ENCODE measurements at regions not wholly inside any gene's neighbourhood (a gene's known extent, or its start where the extent isn't known, plus 50 kb on each side); places are given as distances from the start of the nearest gene placed in this dataset.
"Not testable (repeated sequence)": the region's sequence is repeated elsewhere in the genome, so short reads cannot be mapped to it uniquely, and the experiment has no call there.

GRCh38 chrX:35221391-35221790, 278.8 kb downstream of the FAM47B start:
- DNase-seq; in situ Hi-C loops (cut with HindIII; ENCODE audit: low pct_ligation_motif_present, low pct_unique_long_range_greater_than_20kb, low sequenced_read_pairs): not testable (repeated sequence)

GRCh38 chrX:35244088-35244741, 301.6 kb downstream of the FAM47B start:
- in situ Hi-C loops (cut with HindIII; ENCODE audit: low pct_ligation_motif_present, low pct_unique_long_range_greater_than_20kb, low sequenced_read_pairs), result no loop called here
- no peak for DNase-seq

GRCh38 chrX:35244796-35245508, 302.4 kb downstream of the FAM47B start:
- in situ Hi-C loops (cut with HindIII; ENCODE audit: low pct_ligation_motif_present, low pct_unique_long_range_greater_than_20kb, low sequenced_read_pairs), result no loop called here
- DNase-seq, result no peak

GRCh38 chrX:35251226-35251625, 308.6 kb downstream of the FAM47B start:
- DNase-seq, result no peak
- in situ Hi-C loops (cut with HindIII; ENCODE audit: low pct_ligation_motif_present, low pct_unique_long_range_greater_than_20kb, low sequenced_read_pairs), result no loop called here

GRCh38 chrX:35276115-35276514, 333.5 kb downstream of the FAM47B start:
- in situ Hi-C loops (cut with HindIII; ENCODE audit: low pct_ligation_motif_present, low pct_unique_long_range_greater_than_20kb, low sequenced_read_pairs), result no loop called here

GRCh38 chrX:35285289-35285962, 342.8 kb downstream of the FAM47B start:
- in situ Hi-C loops (cut with HindIII; ENCODE audit: low pct_ligation_motif_present, low pct_unique_long_range_greater_than_20kb, low sequenced_read_pairs), result no loop called here
- DNase-seq, result no peak

More at GRCh38 chrX:35276115-35276514, 333.5 kb downstream of the FAM47B start:
- DNase-seq, result no peak

GRCh38 chrX:35288657-35289056, 346.1 kb downstream of the FAM47B start:
- in situ Hi-C loops (cut with HindIII; ENCODE audit: low pct_ligation_motif_present, low pct_unique_long_range_greater_than_20kb, low sequenced_read_pairs), result no loop called here

GRCh38 chrX:35289952-35290351, 347.4 kb downstream of the FAM47B start:
- no peak for DNase-seq
- in situ Hi-C loops (cut with HindIII; ENCODE audit: low pct_ligation_motif_present, low pct_unique_long_range_greater_than_20kb, low sequenced_read_pairs), result no loop called here

More at GRCh38 chrX:35288657-35289056, 346.1 kb downstream of the FAM47B start:
- DNase-seq, result no peak

- in situ Hi-C loops (cut with HindIII; ENCODE audit: low pct_ligation_motif_present, low pct_unique_long_range_greater_than_20kb, low sequenced_read_pairs), result no loop called here
- DNase-seq, result no peak
Observed at GRCh38 chrX:35291013-35291412, 348.4 kb downstream of the FAM47B start.

GRCh38 chrX:35292522-35292921, 349.9 kb downstream of the FAM47B start:
- in situ Hi-C loops (cut with HindIII; ENCODE audit: low pct_ligation_motif_present, low pct_unique_long_range_greater_than_20kb, low sequenced_read_pairs), result no loop called here
- DNase-seq, result no peak

GRCh38 chrX:35305037-35305436, 362.4 kb downstream of the FAM47B start:
- in situ Hi-C loops (cut with HindIII; ENCODE audit: low pct_ligation_motif_present, low pct_unique_long_range_greater_than_20kb, low sequenced_read_pairs); DNase-seq: not testable (repeated sequence)

- no peak for DNase-seq
- in situ Hi-C loops (cut with HindIII; ENCODE audit: low pct_ligation_motif_present, low pct_unique_long_range_greater_than_20kb, low sequenced_read_pairs), result no loop called here
Observed at GRCh38 chrX:35339796-35340195, 397.2 kb downstream of the FAM47B start.

GRCh38 chrX:35340465-35340864, 397.9 kb downstream of the FAM47B start:
- in situ Hi-C loops (cut with HindIII; ENCODE audit: low pct_ligation_motif_present, low pct_unique_long_range_greater_than_20kb, low sequenced_read_pairs), result no loop called here
- DNase-seq, result no peak

GRCh38 chrX:35351212-35351611, 408.6 kb downstream of the FAM47B start:
- in situ Hi-C loops (cut with HindIII; ENCODE audit: low pct_ligation_motif_present, low pct_unique_long_range_greater_than_20kb, low sequenced_read_pairs), result no loop called here
- DNase-seq, result no peak

- no peak for DNase-seq
- in situ Hi-C loops (cut with HindIII; ENCODE audit: low pct_ligation_motif_present, low pct_unique_long_range_greater_than_20kb, low sequenced_read_pairs), result no loop called here
Observed at GRCh38 chrX:35351795-35352483, 409.3 kb downstream of the FAM47B start.

GRCh38 chrX:35357656-35358055, 415.1 kb downstream of the FAM47B start:
- in situ Hi-C loops (cut with HindIII; ENCODE audit: low pct_ligation_motif_present, low pct_unique_long_range_greater_than_20kb, low sequenced_read_pairs), result no loop called here
- no peak for DNase-seq

GRCh38 chrX:35362866-35363265, 420.3 kb downstream of the FAM47B start:
- no peak for DNase-seq
- in situ Hi-C loops (cut with HindIII; ENCODE audit: low pct_ligation_motif_present, low pct_unique_long_range_greater_than_20kb, low sequenced_read_pairs), result no loop called here

- DNase-seq, result no peak
- in situ Hi-C loops (cut with HindIII; ENCODE audit: low pct_ligation_motif_present, low pct_unique_long_range_greater_than_20kb, low sequenced_read_pairs), result no loop called here
Observed at GRCh38 chrX:35374116-35374515, 424.0 kb upstream of the MAGEB16 start.
